KMS-11 (cell line): ENCODE measurements at regions not wholly inside any gene's neighbourhood (a gene's known extent, or its start where the extent isn't known, plus 50 kb on each side); places are given as distances from the start of the nearest gene placed in this dataset.

Experiments used
- H2AFZ ChIP-seq: fragments of 200-600 bp; sonication (generic); 2 replicates; pipeline ENCODE4 v1.6.1; 2016; ENCODE audit warnings: antibody characterized with exemption, mixed run types, low read depth
- H3K27ac ChIP-seq: fragments of 200-600 bp; sonication (generic); 2 replicates; pipeline ENCODE4 v1.6.1; 2016; ENCODE audit warnings: mild to moderate bottlenecking, mixed run types
- H3K27me3 ChIP-seq: fragments of 200-600 bp; sonication (generic); 2 replicates; pipeline ENCODE4 v1.6.1; 2017; ENCODE audit warnings: mild to moderate bottlenecking, low read depth, mixed run types, moderate library complexity; ENCODE audit not compliant: insufficient read depth
- H3K36me3 ChIP-seq: fragments of 200-600 bp; sonication (generic); 2 replicates; pipeline ENCODE4 v1.6.1; 2017; ENCODE audit warnings: mild to moderate bottlenecking, mixed run types; ENCODE audit not compliant: insufficient read depth
- H3K4me1 ChIP-seq: fragments of 200-600 bp; sonication (generic); 2 replicates; pipeline ENCODE4 v1.6.1; 2016; ENCODE audit warnings: mild to moderate bottlenecking, low read depth, mixed run types; ENCODE audit not compliant: poor library complexity, severe bottlenecking
- H3K4me2 ChIP-seq: fragments of 200-600 bp; sonication (generic); 2 replicates; pipeline ENCODE4 v1.7.0; 2016; ENCODE audit warnings: mild to moderate bottlenecking, mixed run types
- H3K4me3 ChIP-seq: fragments of 200-600 bp; sonication (generic); IDR thresholded peaks from 2 replicates; pipeline ENCODE4 v1.6.1; 2017; ENCODE audit warnings: low read depth, low read length, mixed read lengths; ENCODE audit not compliant: insufficient read depth
- H3K79me2 ChIP-seq: fragments of 200-600 bp; sonication (generic); 2 replicates; pipeline ENCODE4 v1.6.1; 2016; ENCODE audit warnings: low read depth, mixed run types; ENCODE audit not compliant: insufficient read depth
- H3K9ac ChIP-seq: fragments of 200-600 bp; sonication (generic); 2 replicates; pipeline ENCODE4 v1.6.1; 2016; ENCODE audit warnings: mild to moderate bottlenecking, mixed run types
- H4K20me1 ChIP-seq: fragments of 200-600 bp; sonication (generic); 2 replicates; pipeline ENCODE4 v1.6.1; 2016; ENCODE audit warnings: mild to moderate bottlenecking, mixed run types; ENCODE audit not compliant: insufficient read depth
- CTCF ChIP-seq: fragments of 200-600 bp; sonication (generic); conservative IDR thresholded peaks from 2 replicates; pipeline ENCODE4 v1.6.1; 2017; ENCODE audit warnings: low read depth, mild to moderate bottlenecking, antibody characterized with exemption, low read length, moderate library complexity, mixed read lengths

- no peak overlapping the region for H2AFZ ChIP-seq
- no peak overlapping the region for H3K27ac ChIP-seq
- no peaks in the 10 kb centered on the region for H3K36me3 ChIP-seq
- TF ChIP-seq CTCF, result no peak
- H3K27me3 ChIP-seq, result no peaks in the 10 kb centered on the region
- no peaks in the 10 kb centered on the region for H3K79me2 ChIP-seq
- H3K9ac ChIP-seq, result no peak overlapping the region
- peaks cover 17% of the 10 kb centered on the region for H3K4me1 ChIP-seq
- H4K20me1 ChIP-seq, result no peaks in the 10 kb centered on the region
- H3K4me3 ChIP-seq, result no peak overlapping the region
- no peak overlapping the region for H3K4me2 ChIP-seq
Observed at GRCh38 chr7:21134631-21135030, 293.3 kb upstream of the SP4 start.

GRCh38 chr7:21135437-21135836, 292.4 kb upstream of the SP4 start:
- H3K4me2 ChIP-seq, result no peak overlapping the region
- no peaks in the 10 kb centered on the region for H3K27me3 ChIP-seq
- H3K79me2 ChIP-seq, result no peaks in the 10 kb centered on the region
- no peaks in the 10 kb centered on the region for H4K20me1 ChIP-seq
- no peak overlapping the region for H2AFZ ChIP-seq
- no peaks in the 10 kb centered on the region for H3K36me3 ChIP-seq
- H3K9ac ChIP-seq, result no peak overlapping the region
- peaks cover 17% of the 10 kb centered on the region for H3K4me1 ChIP-seq
- no peak overlapping the region for H3K27ac ChIP-seq
- no peak overlapping the region for H3K4me3 ChIP-seq
- no peak for TF ChIP-seq CTCF

DNA sequence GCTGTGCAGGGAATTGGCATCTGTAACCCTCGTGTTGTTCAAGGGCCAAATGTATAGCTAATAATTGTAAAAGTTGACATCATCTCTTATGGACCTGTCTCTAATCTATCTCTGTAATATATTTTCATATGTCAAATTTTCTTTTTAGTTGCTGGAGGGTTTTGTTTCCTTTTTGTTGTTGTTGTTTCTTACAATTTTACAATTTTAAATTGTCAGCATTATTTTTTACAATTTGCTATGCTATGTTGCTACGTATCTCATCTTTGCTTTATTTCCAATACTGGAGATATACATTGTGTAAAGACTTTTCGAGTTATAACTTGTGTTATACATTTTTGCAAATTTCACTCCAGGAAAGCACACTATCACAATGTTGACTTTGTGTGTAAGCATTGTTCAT, 290.2 kb upstream of the SP4 start:
- TF ChIP-seq CTCF, result no peak
- H3K36me3 ChIP-seq, result no peaks in the 10 kb centered on the region
- H3K9ac ChIP-seq, result no peak overlapping the region
- no peaks in the 10 kb centered on the region for H4K20me1 ChIP-seq
- no peak overlapping the region for H3K4me3 ChIP-seq
- peaks cover 3% of the 10 kb centered on the region for H3K4me1 ChIP-seq
- H3K27me3 ChIP-seq, result no peaks in the 10 kb centered on the region
- H2AFZ ChIP-seq, result no peak overlapping the region
- H3K27ac ChIP-seq, result no peak overlapping the region
- H3K4me2 ChIP-seq, result no peak overlapping the region
- H3K79me2 ChIP-seq, result no peaks in the 10 kb centered on the region

- no peak overlapping the region for H3K4me2 ChIP-seq
- TF ChIP-seq CTCF, result no peak
- no peak overlapping the region for H2AFZ ChIP-seq
- no peaks in the 10 kb centered on the region for H3K36me3 ChIP-seq
- H3K9ac ChIP-seq, result no peak overlapping the region
- H3K27ac ChIP-seq, result no peak overlapping the region
- no peak overlapping the region for H3K4me3 ChIP-seq
- H3K79me2 ChIP-seq, result no peaks in the 10 kb centered on the region
- H4K20me1 ChIP-seq, result no peaks in the 10 kb centered on the region
- H3K27me3 ChIP-seq, result no peaks in the 10 kb centered on the region
- H3K4me1 ChIP-seq, result no peaks in the 10 kb centered on the region
Observed at GRCh38 chr7:21140622-21141021, 287.3 kb upstream of the SP4 start.

GRCh38 chr7:21141476-21141875, 286.4 kb upstream of the SP4 start:
- H3K27ac ChIP-seq, result no peak overlapping the region
- H3K36me3 ChIP-seq, result no peaks in the 10 kb centered on the region
- H2AFZ ChIP-seq, result no peak overlapping the region
- no peak overlapping the region for H3K4me2 ChIP-seq
- no peaks in the 10 kb centered on the region for H4K20me1 ChIP-seq
- no peaks in the 10 kb centered on the region for H3K79me2 ChIP-seq
- no peaks in the 10 kb centered on the region for H3K4me1 ChIP-seq
- H3K27me3 ChIP-seq, result no peaks in the 10 kb centered on the region
- no peak overlapping the region for H3K4me3 ChIP-seq
- no peak for TF ChIP-seq CTCF
- no peak overlapping the region for H3K9ac ChIP-seq
